PC-3 (cell line): ENCODE measurements at regions not wholly inside any gene's neighbourhood (a gene's known extent, or its start where the extent isn't known, plus 50 kb on each side); places are given as distances from the start of the nearest gene placed in this dataset.

Experiments
- ATAC-seq: fragments of 200-7000 bp; cut with Tn5 transposase; 2 replicates; pipeline ENCODE4 v1.9.1; 2020; ENCODE audit warnings: mild to moderate bottlenecking, moderate library complexity
- BruUV-seq: library from RNA; stranded (reverse); fragments of 400-500 nt; replicated peaks from 2 replicates; lab custom pipeline; 2021; lab: Mats Ljungman, UMichigan
- CTCF ChIA-PET: fragments of 300-600 bp; sonication (Branson Sonifier 250); formaldehyde crosslinking; loops from one replicate; lab custom pipeline; 2022; ENCODE audit warnings: antibody characterized with exemption; lab: Charles Lee
- POLR2A ChIA-PET: fragments of 300-600 bp; sonication (Branson Sonifier 250); formaldehyde crosslinking; loops from one replicate; lab custom pipeline; 2022; ENCODE audit warnings: antibody characterized with exemption; ENCODE audit not compliant: unreplicated experiment; lab: Charles Lee
- DNase-seq: peaks from one replicate; pipeline ENCODE4 v3.0.0-alpha.2; 2015
- H2AFZ ChIP-seq: fragments of 300-600 bp; sonication (generic); 2 replicates; pipeline ENCODE4 v1.6.0; 2016; ENCODE audit warnings: antibody characterized with exemption, low read length
- H3F3A ChIP-seq: fragments of 300-600 bp; sonication (generic); one replicate; pipeline ENCODE4 v1.6.0; 2017; ENCODE audit warnings: antibody characterized with exemption, low read length, control low read depth, mild to moderate bottlenecking; ENCODE audit not compliant: unreplicated experiment
- H3K27ac ChIP-seq: fragments of 300-600 bp; sonication (generic); 2 replicates; pipeline ENCODE4 v1.5.1; 2016; ENCODE audit warnings: mild to moderate bottlenecking, low read length
- H3K27me3 ChIP-seq: fragments of 300-600 bp; sonication (generic); 2 replicates; pipeline ENCODE4 v1.6.1; 2016; ENCODE audit warnings: low read length, mixed read lengths
- H3K36me3 ChIP-seq: fragments of 300-600 bp; sonication (generic); 2 replicates; pipeline ENCODE4 v1.6.1; 2016; ENCODE audit warnings: low read depth, mixed run types, low read length, mixed read lengths
- H3K4me1 ChIP-seq: fragments of 300-600 bp; sonication (generic); 2 replicates; pipeline ENCODE4 v1.5.1; 2016; ENCODE audit warnings: low read length; ENCODE audit not compliant: insufficient read depth
- H3K4me2 ChIP-seq: fragments of 300-600 bp; sonication (generic); 2 replicates; pipeline ENCODE4 v1.6.0; 2016; ENCODE audit warnings: low read length
- H3K4me3 ChIP-seq: fragments of 300-600 bp; sonication (generic); 2 replicates; pipeline ENCODE4 v1.5.1; 2016; ENCODE audit warnings: mild to moderate bottlenecking, low read length, mixed read lengths
- H3K79me2 ChIP-seq: fragments of 300-600 bp; sonication (generic); 2 replicates; pipeline ENCODE4 v1.6.1; 2017; ENCODE audit warnings: low read length, mixed read lengths
- H3K9ac ChIP-seq: fragments of 300-600 bp; sonication (generic); 2 replicates; pipeline ENCODE4 v1.6.0; 2016; ENCODE audit warnings: mild to moderate bottlenecking, low read length
- H3K9me2 ChIP-seq: fragments of 300-600 bp; sonication (generic); replicated peaks from 2 replicates; pipeline ENCODE4 v1.6.1; 2016; ENCODE audit warnings: mixed run types, low read length, mixed read lengths
- H3K9me3 ChIP-seq: fragments of 300-600 bp; sonication (generic); 2 replicates; pipeline ENCODE4 v1.6.1; 2016; ENCODE audit warnings: low read length, mixed read lengths
- H4K20me1 ChIP-seq: fragments of 300-600 bp; sonication (generic); 2 replicates; pipeline ENCODE4 v1.6.1; 2016; ENCODE audit warnings: low read length, mixed read lengths
- CTCF ChIP-seq: fragments of 300-600 bp; sonication (generic); conservative IDR thresholded peaks from 2 replicates; pipeline ENCODE4 v1.5.1; 2017; ENCODE audit warnings: antibody characterized with exemption, low read depth, mild to moderate bottlenecking, low read length
- EZH2 ChIP-seq: fragments of 300-600 bp; sonication (generic); IDR thresholded peaks from one replicate; pipeline ENCODE4 v1.6.1; 2017; ENCODE audit warnings: antibody characterized with exemption, mild to moderate bottlenecking, low read length; ENCODE audit not compliant: unreplicated experiment
- EZH2phosphoT487 ChIP-seq: fragments of 300-600 bp; sonication (generic); IDR thresholded peaks from 2 replicates; pipeline ENCODE4 v1.6.1; 2018; ENCODE audit warnings: mild to moderate bottlenecking, antibody characterized with exemption, low read length, borderline replicate concordance
- intact Hi-C: fragments of 100-400 bp; cut with micrococcal nuclease; formaldehyde crosslinking; loops from 2 replicates; pipeline ENCODE4 v1.9.0; 2023

- Histone ChIP-seq H3K4me1 (no peaks in the 10 kb centered on the region), H2AFZ (no peak overlapping the region), H3K4me3 (no peak overlapping the region), H3K9me3 (no peaks in the 10 kb centered on the region), H3K79me2 (no peaks in the 10 kb centered on the region), H3K27me3 (no peaks in the 10 kb centered on the region), H4K20me1 (no peaks in the 10 kb centered on the region), H3K9me2 (no peaks in the 10 kb centered on the region), H3F3A (no peaks in the 10 kb centered on the region), H3K4me2 (no peak overlapping the region), H3K36me3 (no peaks in the 10 kb centered on the region), H3K27ac (no peak overlapping the region), H3K9ac (no peak overlapping the region)
- ATAC-seq (no peak), DNase-seq (no peak)
- POLR2A ChIA-PET: no interaction called here
- CTCF ChIA-PET: no interaction called here
- no peak for TF ChIP-seq EZH2
- no peak for TF ChIP-seq EZH2phosphoT487
- no peak for TF ChIP-seq CTCF
- intact Hi-C loops: no loop called here
- BruUV-seq: no TSS peak
Observed at GRCh38 chr13:50709058-50709457, 134.4 kb downstream of the DLEU7 start.

- no peaks in the 10 kb centered on the region for H3F3A ChIP-seq
- H4K20me1 ChIP-seq: no peaks in the 10 kb centered on the region
- DNase-seq (no peak), ATAC-seq (no peak)
- no peaks in the 10 kb centered on the region for H3K9me3 ChIP-seq
- no peaks in the 10 kb centered on the region for H3K79me2 ChIP-seq
- TF ChIP-seq EZH2phosphoT487 (no peak), EZH2 (no peak), CTCF (no peak)
- H2AFZ ChIP-seq: no peak overlapping the region
- no peak overlapping the region for H3K9ac ChIP-seq
- intact Hi-C loops: no loop called here
- no peak overlapping the region for H3K4me2 ChIP-seq
- H3K36me3 ChIP-seq: no peaks in the 10 kb centered on the region
- no peak overlapping the region for H3K4me3 ChIP-seq
- no peaks in the 10 kb centered on the region for H3K4me1 ChIP-seq
- BruUV-seq: no TSS peak
- ChIA-PET POLR2A (no interaction called here), CTCF (no interaction called here)
- no peak overlapping the region for H3K27ac ChIP-seq
- no peaks in the 10 kb centered on the region for H3K27me3 ChIP-seq
- no peaks in the 10 kb centered on the region for H3K9me2 ChIP-seq
Observed at GRCh38 chr13:50711131-50711815, 132.2 kb downstream of the DLEU7 start.

GRCh38 chr13:50711996-50712395 is 131.5 kb downstream of the DLEU7 start:
- no peak overlapping the region for H3K4me2 ChIP-seq
- DNase-seq (no peak), ATAC-seq (no peak)
- intact Hi-C loops: no loop called here
- BruUV-seq: no TSS peak
- ChIA-PET CTCF (no interaction called here), POLR2A (no interaction called here)
- no peaks in the 10 kb centered on the region for H3K9me2 ChIP-seq
- no peaks in the 10 kb centered on the region for H4K20me1 ChIP-seq
- no peaks in the 10 kb centered on the region for H3K9me3 ChIP-seq
- no peaks in the 10 kb centered on the region for H3K4me1 ChIP-seq
- H3K79me2 ChIP-seq: no peaks in the 10 kb centered on the region
- H2AFZ ChIP-seq: no peak overlapping the region
- no peaks in the 10 kb centered on the region for H3K27me3 ChIP-seq
- TF ChIP-seq EZH2phosphoT487 (no peak), CTCF (no peak), EZH2 (no peak)
- H3K27ac ChIP-seq: no peak overlapping the region
- no peaks in the 10 kb centered on the region for H3K36me3 ChIP-seq
- no peak overlapping the region for H3K9ac ChIP-seq
- no peak overlapping the region for H3K4me3 ChIP-seq
- H3F3A ChIP-seq: no peaks in the 10 kb centered on the region
